ENCODE measurements at regions not wholly inside any gene's neighbourhood (a gene's known extent, or its start where the extent isn't known, plus 50 kb on each side); places are given as distances from the start of the nearest gene placed in this dataset.

GRCh38 chr13:50081679-50082425 is 66.6 kb downstream of the KCNRG start:
- no peaks in the 10 kb centered on the region for H3K27me3 Mint-ChIP-seq
- peak overlapping the region; percentile 81 for H3K4me2 ChIP-seq (replicated peaks; ENCODE audit: low read depth, low read length, poor library complexity, severe bottlenecking)
- intact Hi-C loops (cut with micrococcal nuclease): loop anchor here (1.0 to 5.0 kb wide), 12 partner anchors 10 to 830 kb away; partner anchors contain the start of genes KPNA3, SPRYD7 and TRIM13
- H3K9me3 Mint-ChIP-seq (ENCODE audit: insufficient read depth): no peaks in the 10 kb centered on the region
- peaks cover 10% of the 10 kb centered on the region for H4K20me1 ChIP-seq (ENCODE audit: control insufficient read depth, insufficient read depth, low read length, poor library complexity, severe bottlenecking)
- no peaks in the 10 kb centered on the region for H3K27me3 ChIP-seq (replicated peaks in 1 of 4; ENCODE audit: control extremely low read depth in 1 of 4, control insufficient read depth in 3 of 4, insufficient read depth in 4 of 4, low read length in 3 of 4)
- H3K9me3 ChIP-seq (ENCODE audit: control extremely low read depth in 1 of 3, control insufficient read depth in 2 of 3, insufficient read depth in 1 of 3, low read length in 2 of 3): no peaks in the 10 kb centered on the region
- ChIA-PET CTCF (interaction anchor here (0.7 to 10.4 kb wide), 20 partner anchors 9 to 832 kb away, joined by 3 to 195 read pairs (median 4); partner anchors contain the start of genes SPRYD7 and TRIM13), POLR2A (interaction anchor here (0.6 to 7.1 kb wide), 11 partner anchors 10 to 829 kb away, joined by 3 to 142 read pairs (median 5); partner anchors contain the start of gene TRIM13)
- peak overlapping the region; percentile 94 for H3K27ac Mint-ChIP-seq
- ATAC-seq (ENCODE audit: low read depth) (peak; percentile 77), DNase-seq (peak; percentile 99)
- H2AFZ ChIP-seq (ENCODE audit: insufficient read depth, low read depth, low read length, poor library complexity, severe bottlenecking): peak overlapping the region; percentile 87
- H3K79me2 ChIP-seq (ENCODE audit: control insufficient read depth, insufficient read depth, low read length): peaks cover 80% of the 10 kb centered on the region
- peak overlapping the region; percentile 81 to 99 (median 91) for H3K4me3 ChIP-seq (ENCODE audit: control extremely low read depth in 1 of 5, extremely low read depth in 1 of 5, insufficient read depth in 1 of 5, low read depth in 2 of 5, low read length in 4 of 5)
- H3K4me3 Mint-ChIP-seq: peak overlapping the region; percentile 94
- peak overlapping the region; percentile 82 to 85 for H3K27ac ChIP-seq (ENCODE audit: low read length in 2 of 2)
- WGBS (ENCODE audit: insufficient coverage): under 1% methylated on average over 47 of the region's 49 CpGs
- peaks cover 29 to 48% of the 10 kb centered on the region in 2 donors for H3K4me1 ChIP-seq (ENCODE audit: control insufficient read depth in 2 of 2, insufficient read depth in 2 of 2, low read length in 2 of 2)
- H3K36me3 ChIP-seq (replicated peaks in 1 of 2; ENCODE audit: control extremely low read depth in 1 of 2, control insufficient read depth in 1 of 2, extremely low read depth in 1 of 2, insufficient read depth in 2 of 2, low read length in 1 of 2): no peaks in the 10 kb centered on the region
- TF ChIP-seq EZH2 (IDR thresholded peaks at IDR 0.05; ENCODE audit: borderline replicate concordance, insufficient read depth, low read depth, low read length, poor library complexity, severe bottlenecking): no peak
- TF ChIP-seq CTCF (IDR thresholded peaks at IDR 0.05): no peak
- H3K9ac ChIP-seq (ENCODE audit: low read length): peak overlapping the region; percentile 91
- H3K4me1 Mint-ChIP-seq: peaks cover 57% of the 10 kb centered on the region
